Stimulated activated naive CD4-positive, alpha-beta T cell (primary cell): ENCODE measurements at regions not wholly inside any gene's neighbourhood (a gene's known extent, or its start where the extent isn't known, plus 50 kb on each side); places are given as distances from the start of the nearest gene placed in this dataset.

Source experiments
- DNase-seq, 6 experiments: peaks; one replicate each; lab custom pipeline; 2025; lab: John Stamatoyannopoulos, UW

DNA sequence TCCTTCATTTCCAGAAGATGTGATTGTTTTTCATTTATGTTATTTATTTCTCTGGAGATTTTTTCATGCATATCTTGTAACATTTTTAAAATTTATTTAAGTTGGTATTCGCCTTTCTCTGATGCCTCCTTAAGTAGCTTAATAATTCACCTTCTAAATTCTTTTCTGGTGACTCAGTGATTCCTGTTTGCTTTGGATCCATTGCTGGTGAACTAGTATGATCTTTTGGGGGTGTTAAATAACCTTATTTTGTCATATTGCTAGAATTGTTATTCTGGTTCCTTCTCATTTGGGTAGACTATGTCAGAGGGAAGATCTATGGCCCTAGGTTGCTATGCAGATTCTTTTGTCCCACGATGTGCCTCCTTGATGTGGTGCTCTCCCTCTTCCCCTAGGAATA, 1347.2 kb upstream of the B3GALT2 start:
- no peak for DNase-seq

DNA sequence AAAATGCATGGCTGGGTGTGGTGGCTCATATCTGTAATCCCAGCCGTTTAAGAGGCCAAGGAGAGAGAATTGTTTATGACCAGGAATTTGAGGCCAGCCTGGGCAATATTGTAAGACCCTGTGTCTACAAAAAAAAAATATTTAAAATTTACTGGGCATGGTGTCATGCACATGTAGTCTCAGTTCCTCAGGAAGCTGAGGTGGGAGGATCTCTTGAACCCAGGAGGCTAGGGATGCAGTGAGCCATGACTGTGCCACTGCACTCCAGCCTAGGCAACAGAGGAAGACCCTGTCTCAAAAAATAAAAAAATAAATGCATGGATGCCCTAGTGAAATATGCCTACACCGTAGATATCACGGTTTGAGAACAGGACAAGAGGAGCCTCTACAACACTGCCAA, 1331.2 kb upstream of the B3GALT2 start:
- DNase-seq = no peak

DNA sequence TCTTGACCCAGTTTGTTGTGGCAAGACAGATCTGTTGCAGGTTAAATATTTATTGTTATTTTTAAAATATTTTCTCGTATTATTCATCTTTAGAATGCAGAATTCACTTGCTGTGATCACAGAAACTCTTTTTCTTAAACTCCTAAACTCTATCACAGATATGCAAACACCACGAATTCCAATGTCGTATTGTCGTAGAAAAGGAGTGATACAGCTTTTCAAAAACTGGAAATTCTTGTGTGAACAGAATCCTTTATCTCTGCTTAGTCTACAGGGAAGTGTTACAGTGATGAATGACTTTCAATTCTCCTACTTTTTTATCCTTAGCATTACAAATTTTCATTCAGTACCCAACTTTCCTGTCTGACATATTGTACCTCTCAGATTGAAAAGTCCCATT, 1329.5 kb upstream of the B3GALT2 start:
- DNase-seq = no peak

DNA sequence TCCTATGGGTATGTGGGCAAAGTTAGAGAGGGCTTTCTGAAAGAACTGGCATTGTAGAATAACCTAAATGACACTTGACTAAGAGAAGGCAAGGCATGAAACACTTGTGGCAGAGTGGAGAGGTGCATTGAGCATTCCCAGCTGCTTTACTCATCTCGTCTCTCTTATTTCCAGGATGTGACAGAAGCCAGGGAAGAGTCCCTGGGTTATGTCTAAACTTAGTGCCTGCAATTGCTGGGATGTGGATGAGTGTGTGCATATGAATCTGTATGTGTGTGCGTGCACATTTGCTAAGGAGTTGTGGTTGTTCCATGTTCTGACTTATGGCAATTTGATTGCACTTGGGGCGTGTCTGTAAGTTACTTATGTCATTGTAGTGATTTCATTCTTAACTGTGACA, 1326.5 kb upstream of the B3GALT2 start:
- DNase-seq = no peak

DNA sequence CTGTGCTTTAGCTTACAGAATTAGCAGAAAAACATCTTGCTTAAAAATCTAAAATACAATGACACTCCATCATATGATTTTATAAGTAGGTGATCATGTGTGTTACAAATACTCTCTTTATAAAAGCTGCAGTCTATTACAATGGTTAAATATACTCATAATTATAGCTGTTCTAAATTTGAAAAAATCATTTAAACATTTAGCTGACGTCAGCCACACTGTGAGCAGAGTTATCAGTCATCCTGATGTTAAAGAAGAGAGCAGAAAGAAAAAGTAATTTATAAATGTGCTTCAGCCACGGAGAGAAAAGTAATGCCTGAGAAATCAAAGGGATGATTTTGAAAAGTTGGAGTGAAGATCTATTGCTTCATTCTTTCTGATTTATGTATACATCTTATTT, 1325.9 kb upstream of the B3GALT2 start:
- no peak for DNase-seq

DNA sequence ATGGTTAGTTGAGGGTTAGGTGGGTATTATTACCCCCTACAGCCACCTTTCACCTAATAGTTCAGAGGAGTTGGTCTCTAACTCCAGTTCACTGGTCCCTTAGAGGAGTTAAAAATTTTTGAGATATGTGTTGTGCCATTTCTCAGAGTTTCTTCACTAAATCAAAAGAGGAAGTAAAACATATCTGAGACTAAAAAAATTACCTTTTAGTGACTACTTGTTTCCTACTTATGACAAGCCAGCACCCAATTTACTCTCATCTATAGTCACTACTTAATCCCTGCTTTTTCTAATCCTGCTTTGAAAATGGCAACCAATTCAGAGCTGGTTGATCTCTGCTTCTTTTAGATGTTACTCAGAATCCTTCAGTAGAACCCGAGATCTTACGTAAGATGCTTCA, 1316.8 kb upstream of the B3GALT2 start:
- no peak for DNase-seq

DNA sequence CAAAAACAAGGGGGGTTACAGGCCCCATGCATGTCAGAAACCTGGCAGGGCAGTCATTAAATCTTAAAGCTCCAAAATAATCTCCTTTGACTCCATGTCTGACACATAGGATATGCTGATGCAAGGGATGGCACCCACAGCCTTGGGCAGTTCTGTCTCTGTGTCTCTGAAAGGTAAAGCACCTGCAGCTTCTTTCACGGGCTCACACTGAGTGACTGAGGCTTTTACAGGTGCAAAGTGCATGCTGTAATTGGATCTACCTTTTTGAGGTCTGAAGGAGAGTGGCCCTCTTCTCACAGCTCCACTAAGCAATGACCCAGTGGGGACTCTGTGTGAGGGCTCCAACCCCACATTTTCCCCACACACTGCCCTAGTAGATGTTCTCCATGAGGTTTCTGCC, 1309.0 kb upstream of the B3GALT2 start:
- no peak for DNase-seq

DNA sequence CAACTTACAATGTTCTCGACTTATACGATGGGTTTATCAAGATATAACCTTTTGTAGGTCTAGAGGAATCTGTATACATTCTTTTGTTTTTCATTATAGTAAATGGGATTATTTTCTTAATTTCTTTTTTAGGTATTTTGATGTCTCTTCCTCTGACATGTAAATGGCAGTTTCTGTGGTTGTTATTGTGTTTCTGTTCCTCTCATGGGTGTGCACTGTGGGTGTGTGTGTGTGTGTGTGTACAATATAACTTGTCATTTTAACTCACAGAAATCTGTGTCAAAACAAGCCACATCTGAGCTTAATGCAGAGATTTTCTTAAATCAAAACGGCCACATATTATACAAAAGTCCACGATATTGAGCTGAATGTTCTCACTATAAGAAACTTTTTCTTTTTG, 1300.8 kb upstream of the B3GALT2 start:
- DNase-seq = no peak

DNA sequence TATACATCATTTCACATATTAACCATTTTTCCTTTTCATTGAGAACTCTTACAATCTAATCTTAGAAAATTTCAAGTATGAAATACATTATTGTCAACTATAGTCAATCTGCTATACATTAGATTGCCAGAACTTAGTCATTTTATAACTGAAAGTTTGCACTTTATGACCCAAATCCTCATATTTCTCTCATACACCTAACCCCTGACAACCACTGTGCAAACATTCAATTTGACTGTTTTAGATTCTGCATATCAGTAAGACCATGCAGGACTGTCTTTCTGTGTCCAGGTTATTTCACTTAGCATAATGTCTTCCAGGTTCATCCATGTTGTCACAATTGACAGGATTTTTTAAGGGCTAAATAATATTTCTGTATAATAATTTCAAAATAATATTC, 1299.0 kb upstream of the B3GALT2 start:
- no peak for DNase-seq

DNA sequence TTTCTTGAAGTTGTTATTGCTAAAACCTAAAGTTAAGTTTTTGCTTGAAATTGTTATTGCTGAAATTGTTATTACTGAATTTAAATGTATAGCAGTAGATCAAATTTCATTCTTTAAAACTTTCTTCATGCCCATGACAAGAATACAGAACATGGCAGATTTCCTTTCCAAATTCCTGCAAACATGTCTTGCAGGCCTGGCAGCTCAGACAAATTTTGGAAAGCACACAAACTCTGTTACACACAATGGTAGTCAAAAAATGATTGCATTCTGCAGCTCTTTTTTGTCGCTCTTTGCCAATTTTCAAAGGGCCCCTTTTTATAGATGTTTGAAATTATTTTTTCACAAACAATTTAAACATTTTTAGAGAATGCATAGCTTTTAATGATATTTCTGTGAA, 1292.3 kb upstream of the B3GALT2 start:
- no peak for DNase-seq

DNA sequence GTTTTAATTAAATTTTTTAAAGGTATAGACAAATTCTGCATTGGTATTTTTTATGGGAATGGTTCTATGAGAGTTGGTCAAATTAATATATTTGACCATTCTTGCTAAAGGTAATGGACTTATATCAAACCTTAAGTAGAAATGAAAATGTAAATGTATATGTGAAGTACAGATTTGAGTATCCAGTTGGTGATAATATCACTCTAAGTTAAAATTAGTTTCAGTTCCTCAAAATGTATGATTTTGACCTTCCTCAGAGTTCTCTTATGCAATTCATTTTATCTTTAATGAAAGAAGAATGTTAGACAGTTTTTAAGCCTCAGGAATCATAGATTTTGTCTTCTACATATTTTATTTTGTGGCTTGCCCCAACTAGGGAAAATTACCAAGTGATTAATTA, 1291.5 kb upstream of the B3GALT2 start:
- DNase-seq = no peak

DNA sequence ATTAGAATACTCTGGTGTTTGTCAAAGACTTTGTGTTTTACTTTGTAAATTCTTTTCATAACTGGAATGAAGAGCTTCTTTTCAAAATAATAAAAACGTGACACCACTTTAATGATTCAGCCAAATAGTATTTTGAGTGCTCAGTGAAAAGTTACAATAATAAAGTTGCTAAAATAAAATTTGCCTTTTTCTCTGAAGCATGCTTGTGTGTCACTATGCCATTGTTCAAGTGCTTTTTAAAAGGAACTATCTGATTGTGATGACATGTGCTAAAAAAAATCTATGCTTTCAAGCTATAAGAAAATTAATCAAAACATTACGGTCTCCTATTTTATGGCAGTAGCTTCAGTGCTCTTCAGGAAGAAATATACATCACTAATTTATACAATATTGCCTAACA, 1290.5 kb upstream of the B3GALT2 start:
- no peak for DNase-seq

DNA sequence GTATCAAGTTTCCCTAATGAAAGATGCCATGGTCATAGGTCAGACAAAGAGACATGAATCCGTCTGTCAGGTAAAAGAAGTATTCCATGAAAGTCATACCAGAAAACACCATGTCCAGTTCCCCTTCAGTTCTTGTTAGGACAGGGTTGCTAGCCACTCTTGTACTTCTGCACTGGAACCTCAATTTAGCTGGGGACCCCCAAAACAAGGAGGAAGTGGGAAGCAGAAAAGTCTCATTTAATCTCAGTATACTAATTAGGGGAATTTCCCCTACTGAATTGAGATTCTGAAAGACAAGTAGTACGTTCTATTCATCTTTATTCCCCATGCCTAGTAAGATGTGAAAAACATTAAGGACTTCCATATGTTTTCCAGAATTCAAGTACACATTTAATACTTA, 1289.9 kb upstream of the B3GALT2 start:
- DNase-seq = no peak

DNA sequence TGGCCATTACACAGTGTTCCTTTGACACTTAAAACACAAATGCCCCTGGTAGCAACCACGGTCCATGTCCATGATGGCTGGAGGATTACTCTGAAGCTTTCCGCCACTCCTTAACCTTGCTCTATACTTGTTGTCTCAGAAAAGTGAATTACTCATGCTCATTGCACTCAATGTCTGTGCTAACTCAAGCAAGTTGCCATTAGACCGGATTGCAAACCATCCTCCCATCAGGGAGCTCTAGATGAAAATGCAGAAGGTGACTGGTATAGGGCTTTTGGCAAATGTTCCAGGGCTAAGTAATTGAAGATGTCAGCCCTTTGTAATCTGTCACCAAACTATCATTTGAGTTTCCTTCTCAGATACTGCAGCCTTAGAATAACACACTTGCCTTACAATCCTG, 1288.3 kb upstream of the B3GALT2 start:
- no peak for DNase-seq

DNA sequence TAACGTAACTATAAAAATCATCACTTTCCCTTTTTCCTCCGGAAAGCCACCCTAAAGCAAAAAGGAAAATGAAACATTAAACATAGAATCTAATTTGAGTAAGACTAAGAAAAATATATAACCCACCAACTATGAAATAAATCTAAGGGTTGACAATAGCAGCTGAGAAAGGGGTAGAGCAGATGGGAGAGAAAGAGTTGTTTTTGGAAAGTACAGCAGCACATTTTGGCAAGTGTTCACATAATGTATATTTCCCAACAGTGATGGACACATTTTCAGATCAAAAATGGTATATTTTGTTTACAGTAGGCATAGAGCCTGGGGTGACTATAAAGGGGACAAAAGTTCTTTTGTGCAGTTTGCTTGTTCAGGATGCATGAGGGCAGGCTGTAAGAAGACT, 1287.4 kb upstream of the B3GALT2 start:
- no peak for DNase-seq

DNA sequence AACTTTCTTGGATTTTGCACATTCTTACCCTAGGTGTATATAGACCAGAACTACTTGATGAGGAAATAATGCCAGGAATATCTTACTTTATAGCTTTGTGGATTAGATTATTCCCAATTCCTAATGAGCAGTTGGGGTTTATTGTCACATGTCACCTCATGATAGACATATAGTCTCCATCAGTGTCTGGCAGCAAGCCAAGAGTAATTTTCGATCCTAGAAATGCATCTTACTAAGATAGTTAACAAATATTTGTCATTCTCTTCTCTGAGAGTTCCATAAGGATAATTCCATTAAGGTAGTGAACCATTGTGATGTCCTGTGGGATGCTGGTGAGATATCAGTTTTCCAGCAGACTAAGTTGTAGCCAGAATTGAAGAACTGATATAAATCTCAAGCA, 1282.9 kb upstream of the B3GALT2 start:
- DNase-seq = no peak

DNA sequence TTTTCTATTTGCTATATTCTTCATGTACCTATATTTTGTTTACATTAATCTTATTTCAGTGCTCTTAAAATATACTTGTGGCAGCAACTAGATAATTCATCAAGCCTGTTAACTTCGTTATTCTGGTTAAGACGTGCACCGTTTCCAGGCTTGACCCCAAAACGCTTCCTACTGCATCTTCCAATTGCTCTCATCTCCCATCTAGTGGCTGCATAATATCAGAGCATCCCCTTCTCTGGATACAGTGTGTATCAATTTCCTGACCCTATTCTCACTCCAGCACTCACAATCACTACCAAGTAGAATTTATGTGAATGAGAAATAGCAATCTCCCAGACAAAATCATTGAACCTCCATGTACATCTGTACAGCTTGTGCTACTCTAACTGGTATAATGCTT, 1280.3 kb upstream of the B3GALT2 start:
- DNase-seq = no peak

DNA sequence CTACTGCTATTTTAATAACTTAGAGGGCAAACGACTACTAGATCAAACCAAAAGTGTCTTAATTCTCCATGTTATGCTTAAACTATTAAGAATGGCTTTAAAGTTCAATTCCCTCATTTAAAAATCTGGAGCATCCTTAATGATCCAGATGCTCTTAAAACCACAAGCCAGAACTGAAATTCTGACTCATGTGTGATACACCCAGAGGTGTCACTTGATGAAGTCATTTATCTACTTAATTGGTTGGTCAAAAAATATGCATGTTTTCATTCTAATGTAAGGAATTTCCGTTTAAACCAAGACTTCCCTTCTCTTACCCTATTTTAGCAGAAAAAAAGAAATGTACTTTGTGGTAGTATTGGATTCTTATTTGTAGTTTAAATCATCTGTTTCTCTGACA, 1261.2 kb upstream of the B3GALT2 start:
- no peak for DNase-seq

DNA sequence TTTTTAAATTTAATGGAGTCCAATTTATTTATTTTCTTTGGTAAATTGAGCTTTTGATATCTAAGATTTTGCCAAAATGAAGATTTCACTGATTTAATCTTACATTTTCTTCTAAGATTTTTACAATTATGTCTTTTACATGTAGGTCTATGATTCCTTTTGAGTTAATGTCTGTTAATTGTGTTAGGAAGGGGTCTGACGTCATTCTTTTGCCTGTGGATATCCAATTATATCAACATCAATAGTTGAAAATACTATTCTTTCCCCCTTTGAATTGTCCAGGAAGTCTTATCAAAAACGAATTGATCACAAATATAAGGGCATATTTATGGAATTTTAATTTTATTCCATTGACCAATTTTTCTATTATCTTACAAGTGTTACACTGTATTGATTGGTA, 1258.8 kb upstream of the B3GALT2 start:
- DNase-seq = no peak

DNA sequence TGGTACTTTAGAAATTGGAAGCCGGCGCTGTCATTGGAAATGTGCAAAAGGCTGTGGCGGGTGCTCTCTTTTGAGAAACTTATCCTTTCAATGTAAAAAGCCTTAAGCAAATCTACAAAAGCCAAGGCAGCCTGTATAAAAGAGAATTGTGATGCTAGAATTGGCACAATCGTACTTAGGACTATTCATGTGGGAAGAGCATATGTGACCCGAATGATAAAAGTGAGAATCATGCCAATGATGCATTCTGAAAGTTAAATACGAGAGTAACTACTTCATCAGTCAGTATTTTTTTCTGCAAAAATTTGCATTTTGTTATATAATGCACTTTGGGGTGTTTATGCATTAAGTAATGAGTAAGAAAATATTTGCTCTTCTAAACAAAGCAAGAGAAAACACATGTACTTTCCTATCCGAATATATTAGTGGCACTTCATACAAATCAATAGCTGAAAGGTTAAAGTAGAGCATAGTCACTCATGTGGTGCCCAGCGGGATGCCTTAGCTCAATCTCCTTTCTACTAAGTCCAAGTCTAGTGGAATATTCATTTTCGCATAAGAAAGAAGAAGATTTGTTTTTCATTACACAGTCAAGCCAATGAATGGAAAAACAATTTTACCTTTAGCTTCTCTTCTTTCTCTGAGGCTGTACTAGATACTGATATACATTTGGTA, 1256.6 kb upstream of the B3GALT2 start:
- DNase-seq = no peak

DNA sequence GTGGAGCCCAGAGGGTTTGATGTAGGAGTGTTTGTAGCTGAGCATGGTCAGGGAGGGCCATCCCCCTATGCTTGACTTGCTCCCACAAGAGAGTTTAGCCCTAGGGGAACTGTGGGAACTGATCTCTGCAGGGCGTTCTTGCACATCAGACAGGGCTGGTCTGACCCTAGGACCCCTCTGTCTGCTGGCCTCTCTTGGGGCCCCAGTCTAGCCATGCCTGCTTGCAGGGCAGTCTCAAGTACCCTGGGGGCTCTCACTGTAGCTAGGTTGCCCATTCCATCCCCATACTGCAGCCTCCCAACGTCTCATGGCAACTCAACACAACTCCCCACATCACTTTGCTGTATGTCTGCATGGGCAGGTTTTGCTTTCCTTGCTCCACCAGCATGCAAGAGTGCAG, 1250.7 kb upstream of the B3GALT2 start:
- DNase-seq = no peak

DNA sequence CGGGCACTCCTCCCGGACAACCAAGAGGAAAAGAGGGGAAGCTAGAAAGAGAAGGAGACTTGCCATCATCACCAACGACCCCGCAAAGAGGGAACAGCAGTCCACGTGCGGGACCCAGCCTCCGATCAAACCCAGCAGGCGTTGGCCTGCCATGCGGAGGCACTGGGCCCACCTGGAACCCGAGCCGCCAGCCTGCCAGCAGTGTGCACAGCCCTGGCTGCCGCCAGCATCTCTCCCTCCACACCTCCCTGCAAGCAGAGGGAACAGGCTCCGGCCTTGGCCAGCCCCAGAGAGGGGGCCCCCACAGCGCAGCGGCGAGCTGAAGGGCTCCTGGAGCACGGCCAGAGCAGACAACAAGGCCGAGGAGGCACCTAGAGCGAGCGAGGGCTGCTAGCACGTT, 1244.7 kb upstream of the B3GALT2 start:
- DNase-seq = no peak

DNA sequence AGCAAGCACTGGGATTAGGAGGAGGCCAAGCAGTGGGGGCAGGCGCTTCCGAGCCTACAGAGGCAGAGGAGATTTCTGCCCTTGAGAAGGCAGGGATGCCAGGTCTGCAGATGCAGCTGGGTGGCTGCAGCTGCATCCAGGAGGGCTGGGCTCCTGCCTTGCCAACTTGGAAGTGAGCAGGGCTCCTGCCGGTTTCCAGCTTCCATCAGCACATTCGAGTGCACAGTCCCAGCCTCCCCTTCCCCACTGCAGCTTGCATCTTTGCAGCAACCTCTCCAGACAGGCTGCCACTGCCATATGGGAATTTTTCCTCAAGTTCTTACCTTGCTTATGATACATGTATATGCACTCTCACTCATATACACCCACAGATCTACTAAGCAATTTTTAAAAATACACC, 1234.3 kb upstream of the B3GALT2 start:
- no peak for DNase-seq

DNA sequence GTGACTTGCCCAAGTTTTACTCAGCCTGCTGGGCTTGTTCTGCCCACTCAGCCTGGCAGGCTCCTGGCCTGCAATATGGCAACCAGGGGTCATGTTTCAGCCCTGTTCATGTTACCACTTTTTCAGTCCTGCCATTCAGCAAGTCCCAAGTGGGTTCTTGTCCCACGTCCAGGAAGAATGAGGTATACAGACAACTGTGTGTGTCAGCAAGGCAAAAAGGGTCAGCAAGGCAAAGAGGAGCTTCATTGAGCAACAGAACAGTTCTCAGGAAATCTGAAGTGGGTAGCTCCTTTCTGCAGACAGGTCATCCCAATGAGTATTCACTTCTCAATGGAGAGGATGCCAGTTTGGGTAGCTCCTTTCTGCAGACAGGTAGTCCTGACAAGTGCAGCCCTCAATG, 1233.3 kb upstream of the B3GALT2 start:
- DNase-seq = no peak

DNA sequence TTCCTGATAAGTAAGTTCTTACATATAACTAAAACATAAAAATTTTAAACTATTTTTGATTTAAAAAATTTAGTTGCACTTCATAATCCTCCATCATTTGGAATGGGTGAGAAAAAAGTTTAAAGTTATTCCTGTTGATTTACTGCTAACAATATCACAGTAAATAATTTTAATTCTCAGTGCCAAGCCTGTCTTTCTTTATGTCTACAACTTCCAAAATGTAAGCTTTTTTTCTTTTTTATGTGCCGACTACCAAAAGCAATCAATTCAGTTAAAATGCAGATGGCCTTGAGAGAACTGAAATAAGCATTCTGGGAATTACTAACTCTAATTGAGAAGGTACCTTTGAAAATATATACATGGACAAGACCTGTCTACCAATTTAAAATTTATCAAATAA, 1224.3 kb upstream of the B3GALT2 start:
- DNase-seq = no peak
